ENCODE measurements at regions not wholly inside any gene's neighbourhood (a gene's known extent, or its start where the extent isn't known, plus 50 kb on each side); places are given as distances from the start of the nearest gene placed in this dataset.

DNA sequence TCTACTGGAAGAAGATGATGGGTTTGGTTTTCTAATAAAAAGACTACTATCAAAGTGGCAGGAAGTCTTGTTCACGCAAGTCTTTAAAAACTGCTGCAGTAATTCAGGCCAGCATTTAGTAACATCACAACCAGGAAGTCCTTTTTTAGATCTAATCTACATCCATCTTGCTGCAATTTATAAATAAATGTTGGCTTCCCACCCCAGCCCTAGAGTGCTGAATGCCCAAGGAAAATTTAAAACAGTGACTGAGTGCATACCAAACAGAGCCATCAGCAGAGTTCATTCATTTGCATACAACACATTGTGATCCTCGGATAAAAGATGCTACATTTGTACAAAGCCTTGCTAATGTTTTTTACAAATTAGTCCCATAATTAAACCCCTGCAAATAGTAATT is 72.1 kb downstream of the PHLDA1 start:
- Histone ChIP-seq H3K4me3 (ENCODE audit: insufficient read depth, low read depth, low read length, poor library complexity, severe bottlenecking) (no peak overlapping the region), H3K27ac (ENCODE audit: insufficient read depth, low read length, poor library complexity, severe bottlenecking) (no peak overlapping the region), H3K9me3 (ENCODE audit: control insufficient read depth, low read length) (no peaks in the 10 kb centered on the region)

DNA sequence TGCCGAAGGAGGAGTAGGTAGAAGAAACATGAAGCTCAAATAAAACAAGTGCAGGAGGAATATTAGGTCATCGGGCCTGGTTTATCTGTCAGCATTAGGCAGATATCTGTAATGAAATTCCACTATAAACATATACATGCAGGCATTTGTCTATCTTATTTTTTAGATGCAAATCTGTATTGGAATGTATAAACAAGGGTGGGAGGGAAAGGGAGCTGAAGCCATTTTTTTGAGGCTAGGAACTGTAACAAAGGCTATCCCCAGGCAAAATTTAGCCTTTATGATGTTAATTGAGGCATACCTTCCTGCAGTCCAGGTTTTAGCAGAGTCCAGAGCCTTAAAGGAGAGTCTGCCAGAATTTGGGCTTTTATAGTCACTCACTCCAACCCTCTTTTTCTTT is 72.5 kb downstream of the PHLDA1 start:
- Histone ChIP-seq H3K4me3 (ENCODE audit: insufficient read depth, low read depth, low read length, poor library complexity, severe bottlenecking) (no peak overlapping the region), H3K9me3 (ENCODE audit: control insufficient read depth, low read length) (no peaks in the 10 kb centered on the region), H3K4me1 (ENCODE audit: control insufficient read depth, insufficient read depth, low read length, poor library complexity, severe bottlenecking) (peaks cover 18% of the 10 kb centered on the region), H3K27ac (ENCODE audit: insufficient read depth, low read length, poor library complexity, severe bottlenecking) (no peak overlapping the region), H3K36me3 (ENCODE audit: control insufficient read depth, insufficient read depth, low read length) (no peaks in the 10 kb centered on the region), H3K27me3 (replicated peaks; ENCODE audit: control insufficient read depth, insufficient read depth, low read length, poor library complexity, severe bottlenecking) (no peaks in the 10 kb centered on the region)
- no peak for DNase-seq

More for the DNA sequence above, 72.1 kb downstream of the PHLDA1 start:
- Histone ChIP-seq H3K27me3 (replicated peaks; ENCODE audit: control insufficient read depth, insufficient read depth, low read length, poor library complexity, severe bottlenecking) (no peaks in the 10 kb centered on the region), H3K36me3 (ENCODE audit: control insufficient read depth, insufficient read depth, low read length) (no peaks in the 10 kb centered on the region), H3K4me1 (ENCODE audit: control insufficient read depth, insufficient read depth, low read length, poor library complexity, severe bottlenecking) (peaks cover 18% of the 10 kb centered on the region)
- DNase-seq, result no peak

DNA sequence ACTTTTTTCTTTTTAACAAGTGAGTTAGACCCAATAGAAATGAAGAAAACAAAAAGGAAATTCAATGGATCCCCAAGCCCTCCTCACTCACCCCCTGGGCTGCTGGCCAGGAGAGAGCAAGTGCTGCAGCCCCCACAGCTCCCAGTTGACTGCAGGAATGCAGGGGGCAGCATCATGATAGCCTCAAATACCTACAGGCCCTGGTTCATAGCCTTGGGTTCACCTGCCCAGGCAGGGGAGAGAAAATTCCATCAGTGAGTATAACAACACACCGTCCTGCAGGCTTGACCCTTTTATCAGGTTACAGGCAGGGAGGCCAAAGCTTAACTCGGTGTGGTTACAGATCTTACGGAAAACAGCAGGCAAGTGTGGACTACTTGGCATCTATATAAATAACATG is 76.3 kb downstream of the PHLDA1 start:
- no peak overlapping the region for H3K4me3 ChIP-seq (ENCODE audit: insufficient read depth, low read depth, low read length, poor library complexity, severe bottlenecking)
- no peaks in the 10 kb centered on the region for H3K9me3 ChIP-seq (ENCODE audit: control insufficient read depth, low read length)
- no peaks in the 10 kb centered on the region for H3K36me3 ChIP-seq (ENCODE audit: control insufficient read depth, insufficient read depth, low read length)
- H3K4me1 ChIP-seq (ENCODE audit: control insufficient read depth, insufficient read depth, low read length, poor library complexity, severe bottlenecking), result peaks cover 17% of the 10 kb centered on the region
- no peak overlapping the region for H3K27ac ChIP-seq (ENCODE audit: insufficient read depth, low read length, poor library complexity, severe bottlenecking)
- no peak for DNase-seq
- H3K27me3 ChIP-seq (replicated peaks; ENCODE audit: control insufficient read depth, insufficient read depth, low read length, poor library complexity, severe bottlenecking), result no peaks in the 10 kb centered on the region

DNA sequence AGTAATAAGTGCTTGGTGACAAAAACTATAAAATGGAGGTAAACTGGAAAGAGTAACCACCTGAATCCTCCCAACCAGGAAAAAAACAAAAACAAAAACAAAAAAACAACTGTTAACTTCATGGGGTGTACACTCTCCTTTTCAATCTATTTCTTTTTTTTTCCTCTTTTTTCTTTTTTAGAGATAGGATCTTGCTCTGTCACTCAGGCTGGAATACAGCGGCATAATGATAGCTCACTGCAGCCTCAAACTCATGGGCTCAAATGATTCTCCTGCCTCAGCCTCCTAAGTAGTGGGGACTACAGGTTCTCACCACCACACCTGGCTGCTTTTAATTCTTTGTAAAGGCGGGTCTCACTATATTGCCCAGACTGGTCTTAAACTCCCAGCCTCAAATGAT is 76.8 kb downstream of the PHLDA1 start:
- Histone ChIP-seq H3K4me1 (ENCODE audit: control insufficient read depth, insufficient read depth, low read length, poor library complexity, severe bottlenecking) (peaks cover 12% of the 10 kb centered on the region), H3K9me3 (ENCODE audit: control insufficient read depth, low read length) (no peaks in the 10 kb centered on the region), H3K36me3 (ENCODE audit: control insufficient read depth, insufficient read depth, low read length) (no peaks in the 10 kb centered on the region), H3K4me3 (ENCODE audit: insufficient read depth, low read depth, low read length, poor library complexity, severe bottlenecking) (no peak overlapping the region), H3K27me3 (replicated peaks; ENCODE audit: control insufficient read depth, insufficient read depth, low read length, poor library complexity, severe bottlenecking) (no peaks in the 10 kb centered on the region), H3K27ac (ENCODE audit: insufficient read depth, low read length, poor library complexity, severe bottlenecking) (no peak overlapping the region)
- DNase-seq, result no peak

DNA sequence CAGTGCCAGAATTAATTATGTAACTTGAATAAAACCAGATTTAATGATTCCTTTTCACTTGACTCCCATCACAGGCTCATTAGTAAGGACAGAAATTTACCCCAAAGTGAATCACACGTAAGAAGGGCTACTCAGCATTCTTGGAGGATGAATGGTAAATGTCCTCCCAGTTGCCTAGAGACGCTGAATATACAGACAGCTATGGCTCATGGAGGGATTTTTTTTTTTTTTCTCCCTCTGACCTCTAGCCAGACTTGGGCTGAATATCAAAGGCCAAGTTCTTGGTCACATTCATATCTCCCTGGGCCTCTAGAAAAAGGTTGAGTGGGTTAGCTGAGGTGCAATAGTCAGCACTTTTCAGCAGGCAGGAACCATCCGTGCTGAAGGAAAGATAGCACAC is 77.5 kb downstream of the PHLDA1 start:
- Histone ChIP-seq H3K4me1 (ENCODE audit: control insufficient read depth, insufficient read depth, low read length, poor library complexity, severe bottlenecking) (peaks cover 5% of the 10 kb centered on the region), H3K9me3 (ENCODE audit: control insufficient read depth, low read length) (no peaks in the 10 kb centered on the region), H3K36me3 (ENCODE audit: control insufficient read depth, insufficient read depth, low read length) (no peaks in the 10 kb centered on the region), H3K27me3 (replicated peaks; ENCODE audit: control insufficient read depth, insufficient read depth, low read length, poor library complexity, severe bottlenecking) (no peaks in the 10 kb centered on the region), H3K27ac (ENCODE audit: insufficient read depth, low read length, poor library complexity, severe bottlenecking) (no peak overlapping the region), H3K4me3 (ENCODE audit: insufficient read depth, low read depth, low read length, poor library complexity, severe bottlenecking) (no peak overlapping the region)
- no peak for DNase-seq

DNA sequence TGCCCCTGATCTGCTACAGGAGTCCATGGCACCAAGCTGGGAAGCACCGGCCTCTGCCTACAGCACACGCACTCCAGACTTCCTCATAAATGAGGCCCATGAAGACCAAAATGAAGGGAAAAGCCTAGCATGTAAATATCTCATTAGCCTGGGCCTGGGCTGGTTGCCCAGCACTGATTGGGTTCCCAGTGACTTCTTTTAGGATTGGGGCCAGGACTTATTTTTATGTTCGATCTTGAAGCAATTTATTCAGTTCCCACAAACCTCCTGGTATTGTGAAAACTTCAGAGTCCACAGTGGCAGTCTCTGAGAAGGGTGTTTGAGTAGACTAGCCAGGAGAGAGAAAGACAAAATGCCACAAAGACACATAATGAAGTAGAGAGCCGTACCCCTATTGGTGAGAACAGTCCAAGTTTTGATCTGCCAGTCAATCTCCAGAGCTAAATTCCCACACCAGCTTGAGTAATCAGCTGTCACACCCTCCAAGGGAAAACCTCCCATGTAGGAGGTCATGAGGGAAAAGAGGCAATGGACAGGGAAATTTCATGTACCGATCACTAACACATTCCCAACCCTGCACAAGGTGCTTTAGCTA is 78.2 kb downstream of the PHLDA1 start:
- Histone ChIP-seq H3K4me1 (ENCODE audit: control insufficient read depth, insufficient read depth, low read length, poor library complexity, severe bottlenecking) (no peaks in the 10 kb centered on the region), H3K27me3 (replicated peaks; ENCODE audit: control insufficient read depth, insufficient read depth, low read length, poor library complexity, severe bottlenecking) (no peaks in the 10 kb centered on the region), H3K36me3 (ENCODE audit: control insufficient read depth, insufficient read depth, low read length) (no peaks in the 10 kb centered on the region), H3K4me3 (ENCODE audit: insufficient read depth, low read depth, low read length, poor library complexity, severe bottlenecking) (no peak overlapping the region), H3K27ac (ENCODE audit: insufficient read depth, low read length, poor library complexity, severe bottlenecking) (no peak overlapping the region), H3K9me3 (ENCODE audit: control insufficient read depth, low read length) (no peaks in the 10 kb centered on the region)
- no peak for DNase-seq

DNA sequence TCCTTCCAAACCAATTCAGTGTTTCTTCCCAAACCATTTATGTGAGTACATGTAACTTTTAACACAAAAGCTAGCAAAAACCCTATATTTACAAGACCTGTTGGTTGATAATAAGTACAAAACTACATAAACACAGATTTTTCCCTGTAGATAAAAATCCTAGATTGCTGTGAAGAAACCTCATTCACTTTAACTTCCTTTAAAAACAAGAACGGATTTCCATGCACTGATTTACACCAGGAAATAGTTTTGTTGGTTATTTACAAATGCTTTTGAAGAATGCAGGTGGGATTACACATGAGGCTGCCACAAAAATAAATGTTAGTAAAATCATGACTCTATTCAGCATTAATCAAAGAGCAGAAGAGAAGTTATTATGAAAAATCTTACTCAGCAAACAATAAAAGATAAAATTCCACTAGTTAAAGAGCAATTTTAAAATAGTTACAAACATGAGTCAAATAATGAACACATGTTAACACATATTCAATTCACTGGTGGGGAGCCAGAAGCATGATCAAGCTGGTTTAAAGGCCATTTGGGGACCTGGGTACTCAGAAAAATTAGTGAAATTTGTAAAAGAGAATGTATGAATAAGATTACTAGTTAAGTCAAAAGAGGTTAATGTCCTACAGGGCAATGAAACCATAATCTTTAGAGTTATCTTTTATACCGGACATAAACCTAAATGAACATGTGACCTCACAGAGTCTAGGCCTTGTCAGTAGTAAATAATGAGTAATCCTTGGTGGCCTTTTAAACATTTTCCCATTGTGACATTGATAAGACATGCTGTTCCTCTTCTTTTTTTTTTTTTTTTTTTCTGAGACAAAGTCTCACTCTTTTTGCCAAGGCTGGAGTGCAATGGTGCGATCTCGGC is 79.9 kb downstream of the PHLDA1 start:
- Histone ChIP-seq H3K4me1 (ENCODE audit: control insufficient read depth, insufficient read depth, low read length, poor library complexity, severe bottlenecking) (no peaks in the 10 kb centered on the region), H3K4me3 (ENCODE audit: insufficient read depth, low read depth, low read length, poor library complexity, severe bottlenecking) (no peak overlapping the region), H3K9me3 (ENCODE audit: control insufficient read depth, low read length) (no peaks in the 10 kb centered on the region), H3K27me3 (replicated peaks; ENCODE audit: control insufficient read depth, insufficient read depth, low read length, poor library complexity, severe bottlenecking) (no peaks in the 10 kb centered on the region), H3K27ac (ENCODE audit: insufficient read depth, low read length, poor library complexity, severe bottlenecking) (no peak overlapping the region), H3K36me3 (ENCODE audit: control insufficient read depth, insufficient read depth, low read length) (no peaks in the 10 kb centered on the region)
- no peak for DNase-seq

DNA sequence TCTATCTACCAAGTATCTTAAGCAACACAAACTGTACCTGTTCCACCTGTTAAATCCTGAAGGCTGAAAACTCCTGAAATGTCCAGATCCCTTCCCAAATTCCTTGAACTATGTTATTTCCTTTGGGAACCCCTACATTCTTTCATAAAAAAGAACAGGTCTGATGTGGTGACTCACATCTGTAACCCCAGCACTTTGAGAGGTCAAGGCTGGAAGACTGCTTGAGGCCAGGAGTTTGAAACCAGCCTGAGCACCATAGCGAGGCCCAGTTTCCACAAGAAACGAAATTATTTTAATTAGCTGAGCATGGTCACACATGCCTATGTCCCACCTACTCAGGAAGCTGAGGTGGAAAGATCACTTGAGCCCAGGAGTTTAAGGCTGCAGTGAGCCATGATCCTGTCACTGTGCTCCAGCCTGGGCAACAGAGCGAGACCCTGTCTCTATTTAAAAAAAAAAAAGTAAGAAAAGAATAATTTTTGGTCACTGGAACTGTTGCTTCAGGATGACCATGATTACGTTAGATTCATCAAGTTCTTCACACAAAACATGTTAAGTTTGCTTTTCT is 84.3 kb downstream of the PHLDA1 start:
- no peak overlapping the region for H3K27ac ChIP-seq (ENCODE audit: insufficient read depth, low read length, poor library complexity, severe bottlenecking)
- H3K4me3 ChIP-seq (ENCODE audit: insufficient read depth, low read depth, low read length, poor library complexity, severe bottlenecking), result no peak overlapping the region
- peaks cover 12% of the 10 kb centered on the region for H3K4me1 ChIP-seq (ENCODE audit: control insufficient read depth, insufficient read depth, low read length, poor library complexity, severe bottlenecking)
- no peaks in the 10 kb centered on the region for H3K27me3 ChIP-seq (replicated peaks; ENCODE audit: control insufficient read depth, insufficient read depth, low read length, poor library complexity, severe bottlenecking)
- no peak for DNase-seq
- no peaks in the 10 kb centered on the region for H3K9me3 ChIP-seq (ENCODE audit: control insufficient read depth, low read length)
- no peaks in the 10 kb centered on the region for H3K36me3 ChIP-seq (ENCODE audit: control insufficient read depth, insufficient read depth, low read length)

DNA sequence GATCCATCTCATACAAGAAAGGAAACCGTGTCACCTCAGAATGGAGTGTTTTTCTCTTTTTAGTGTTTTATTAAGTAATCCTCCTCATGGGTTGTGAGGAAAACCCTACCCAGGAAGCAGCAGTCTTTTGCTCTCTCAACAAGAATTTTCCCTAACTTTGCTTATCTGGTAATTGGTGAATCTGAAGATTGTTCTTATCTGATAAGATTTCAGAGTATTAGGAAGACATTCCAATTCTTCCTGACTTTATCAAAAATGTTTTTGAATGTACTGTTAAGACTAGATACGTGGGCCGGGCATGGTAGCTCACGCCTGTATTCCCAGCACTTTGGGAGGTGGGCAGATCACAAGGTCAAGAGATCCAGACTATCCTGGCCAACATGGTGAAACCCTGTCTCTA is 86.0 kb downstream of the PHLDA1 start:
- H3K9me3 ChIP-seq (ENCODE audit: control insufficient read depth, low read length), result no peaks in the 10 kb centered on the region
- no peak for DNase-seq
- H3K27me3 ChIP-seq (replicated peaks; ENCODE audit: control insufficient read depth, insufficient read depth, low read length, poor library complexity, severe bottlenecking), result no peaks in the 10 kb centered on the region
- peaks cover 12% of the 10 kb centered on the region for H3K4me1 ChIP-seq (ENCODE audit: control insufficient read depth, insufficient read depth, low read length, poor library complexity, severe bottlenecking)
- no peak overlapping the region for H3K27ac ChIP-seq (ENCODE audit: insufficient read depth, low read length, poor library complexity, severe bottlenecking)
- no peak overlapping the region for H3K4me3 ChIP-seq (ENCODE audit: insufficient read depth, low read depth, low read length, poor library complexity, severe bottlenecking)
- no peaks in the 10 kb centered on the region for H3K36me3 ChIP-seq (ENCODE audit: control insufficient read depth, insufficient read depth, low read length)

DNA sequence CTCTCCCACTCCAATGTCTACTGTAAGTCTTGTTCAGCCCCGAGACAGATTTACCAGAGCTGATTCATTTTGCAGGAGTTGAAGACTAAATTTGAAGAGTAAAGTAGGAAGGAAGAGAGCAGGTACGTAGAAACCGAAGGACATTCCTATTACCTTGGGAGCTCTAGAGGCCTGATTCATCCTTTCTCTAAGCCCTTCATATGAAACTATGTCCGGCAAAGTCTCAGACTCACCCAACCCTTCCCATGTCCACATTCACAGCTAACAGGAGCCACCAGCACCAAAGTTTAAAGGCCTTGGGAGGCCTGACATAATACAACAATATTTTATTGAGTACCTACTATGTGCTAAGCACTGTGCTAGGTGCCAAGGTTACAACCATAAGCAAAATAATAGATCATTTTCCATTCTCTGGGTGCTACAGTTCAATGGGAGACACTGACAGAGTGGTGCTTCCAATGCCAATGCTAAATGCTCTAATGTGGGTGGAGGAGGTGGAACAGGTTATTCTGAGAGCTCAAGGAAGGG is 86.6 kb downstream of the PHLDA1 start:
- DNase-seq, result no peak
- Histone ChIP-seq H3K9me3 (ENCODE audit: control insufficient read depth, low read length) (no peaks in the 10 kb centered on the region), H3K36me3 (ENCODE audit: control insufficient read depth, insufficient read depth, low read length) (no peaks in the 10 kb centered on the region), H3K4me3 (ENCODE audit: insufficient read depth, low read depth, low read length, poor library complexity, severe bottlenecking) (no peak overlapping the region), H3K27me3 (replicated peaks; ENCODE audit: control insufficient read depth, insufficient read depth, low read length, poor library complexity, severe bottlenecking) (no peaks in the 10 kb centered on the region), H3K4me1 (ENCODE audit: control insufficient read depth, insufficient read depth, low read length, poor library complexity, severe bottlenecking) (peaks cover 12% of the 10 kb centered on the region), H3K27ac (ENCODE audit: insufficient read depth, low read length, poor library complexity, severe bottlenecking) (peak overlapping the region; percentile 47)

Data from effector memory CD4-positive, alpha-beta T cell (primary cell).